ENCODE measurements at regions not wholly inside any gene's neighbourhood (a gene's known extent, or its start where the extent isn't known, plus 50 kb on each side); places are given as distances from the start of the nearest gene placed in this dataset.
"Not testable (repeated sequence)": the region's sequence is repeated elsewhere in the genome, so short reads cannot be mapped to it uniquely, and the experiment has no call there.

DNA sequence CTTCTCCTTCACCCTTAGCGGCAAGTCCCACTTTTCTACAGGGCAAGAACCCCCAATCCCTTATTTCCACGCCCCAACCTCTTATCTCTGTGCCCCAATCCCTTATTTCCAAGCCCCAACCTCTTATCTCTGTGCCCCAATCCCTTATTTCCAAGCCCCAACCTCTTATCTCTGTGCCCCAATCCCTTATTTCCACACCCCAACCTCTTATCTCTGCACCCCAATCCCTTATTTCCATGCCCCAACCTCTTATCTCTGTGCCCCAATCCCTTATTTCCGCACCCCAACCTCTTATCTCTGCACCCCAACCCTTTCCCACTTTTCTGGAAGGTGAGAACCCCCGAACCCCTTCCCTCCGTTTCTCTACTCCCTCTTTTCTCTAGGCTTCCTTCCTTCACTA lies 116.1 kb upstream of the GJE1 start:
- H3K36me3 ChIP-seq (ENCODE audit: low read length); H3K27me3 ChIP-seq (ENCODE audit: low read length); H3K9ac ChIP-seq (ENCODE audit: low read length); H3K9me3 ChIP-seq (ENCODE audit: insufficient read depth, low read length); H2AFZ ChIP-seq (ENCODE audit: low read depth, low read length, severe bottlenecking); H3K4me3 ChIP-seq (ENCODE audit: insufficient read depth, low read length, poor library complexity, severe bottlenecking); H3K79me2 ChIP-seq (ENCODE audit: insufficient read depth, low read length); H3K4me2 ChIP-seq (ENCODE audit: low read depth, low read length, poor library complexity, severe bottlenecking); H3K27ac ChIP-seq (ENCODE audit: low read depth, low read length); H4K20me1 ChIP-seq (ENCODE audit: low read depth, low read length); H3F3A ChIP-seq (ENCODE audit: insufficient read depth); H3K9me2 ChIP-seq (replicated peaks; ENCODE audit: insufficient read depth, low read length): not testable (repeated sequence)

GRCh38 chr6:142015463-142015862 lies 117.3 kb upstream of the GJE1 start:
- not testable (repeated sequence) for H3K79me2 ChIP-seq (ENCODE audit: insufficient read depth, low read length); H3F3A ChIP-seq (ENCODE audit: insufficient read depth); H3K4me3 ChIP-seq (ENCODE audit: insufficient read depth, low read length, poor library complexity, severe bottlenecking); H3K36me3 ChIP-seq (ENCODE audit: low read length); H3K9me2 ChIP-seq (replicated peaks; ENCODE audit: insufficient read depth, low read length); H3K9me3 ChIP-seq (ENCODE audit: insufficient read depth, low read length); H3K27ac ChIP-seq (ENCODE audit: low read depth, low read length); H2AFZ ChIP-seq (ENCODE audit: low read depth, low read length, severe bottlenecking); H4K20me1 ChIP-seq (ENCODE audit: low read depth, low read length); H3K27me3 ChIP-seq (ENCODE audit: low read length); H3K9ac ChIP-seq (ENCODE audit: low read length); H3K4me2 ChIP-seq (ENCODE audit: low read depth, low read length, poor library complexity, severe bottlenecking)

- Histone ChIP-seq H4K20me1 (ENCODE audit: low read depth, low read length) (no peaks in the 10 kb centered on the region), H3K4me3 (ENCODE audit: insufficient read depth, low read length, poor library complexity, severe bottlenecking) (no peak overlapping the region), H3K9me3 (ENCODE audit: insufficient read depth, low read length) (no peaks in the 10 kb centered on the region), H3K79me2 (ENCODE audit: insufficient read depth, low read length) (no peaks in the 10 kb centered on the region), H3K4me2 (ENCODE audit: low read depth, low read length, poor library complexity, severe bottlenecking) (no peak overlapping the region), H3K27ac (ENCODE audit: low read depth, low read length) (no peak overlapping the region), H3K9me2 (replicated peaks; ENCODE audit: insufficient read depth, low read length) (no peaks in the 10 kb centered on the region), H2AFZ (ENCODE audit: low read depth, low read length, severe bottlenecking) (no peak overlapping the region), H3K27me3 (ENCODE audit: low read length) (no peaks in the 10 kb centered on the region), H3F3A (ENCODE audit: insufficient read depth) (no peaks in the 10 kb centered on the region), H3K36me3 (ENCODE audit: low read length) (no peaks in the 10 kb centered on the region), H3K9ac (ENCODE audit: low read length) (no peak overlapping the region)
- TF ChIP-seq, protein P1, sequence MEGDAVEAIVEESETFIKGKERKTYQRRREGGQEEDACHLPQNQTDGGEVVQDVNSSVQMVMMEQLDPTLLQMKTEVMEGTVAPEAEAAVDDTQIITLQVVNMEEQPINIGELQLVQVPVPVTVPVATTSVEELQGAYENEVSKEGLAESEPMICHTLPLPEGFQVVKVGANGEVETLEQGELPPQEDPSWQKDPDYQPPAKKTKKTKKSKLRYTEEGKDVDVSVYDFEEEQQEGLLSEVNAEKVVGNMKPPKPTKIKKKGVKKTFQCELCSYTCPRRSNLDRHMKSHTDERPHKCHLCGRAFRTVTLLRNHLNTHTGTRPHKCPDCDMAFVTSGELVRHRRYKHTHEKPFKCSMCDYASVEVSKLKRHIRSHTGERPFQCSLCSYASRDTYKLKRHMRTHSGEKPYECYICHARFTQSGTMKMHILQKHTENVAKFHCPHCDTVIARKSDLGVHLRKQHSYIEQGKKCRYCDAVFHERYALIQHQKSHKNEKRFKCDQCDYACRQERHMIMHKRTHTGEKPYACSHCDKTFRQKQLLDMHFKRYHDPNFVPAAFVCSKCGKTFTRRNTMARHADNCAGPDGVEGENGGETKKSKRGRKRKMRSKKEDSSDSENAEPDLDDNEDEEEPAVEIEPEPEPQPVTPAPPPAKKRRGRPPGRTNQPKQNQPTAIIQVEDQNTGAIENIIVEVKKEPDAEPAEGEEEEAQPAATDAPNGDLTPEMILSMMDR (IDR thresholded peaks at IDR 0.05; ENCODE audit: insufficient read depth, low read length, poor library complexity, severe bottlenecking) = no peak
These were observed 117.7 kb upstream of the GJE1 start for GRCh38 chr6:142015011-142015410.

- H3K4me3 ChIP-seq (ENCODE audit: insufficient read depth, low read length, poor library complexity, severe bottlenecking) = no peak overlapping the region
- H2AFZ ChIP-seq (ENCODE audit: low read depth, low read length, severe bottlenecking) = no peak overlapping the region
- H3K36me3 ChIP-seq (ENCODE audit: low read length) = no peaks in the 10 kb centered on the region
- H3K9me3 ChIP-seq (ENCODE audit: insufficient read depth, low read length) = no peaks in the 10 kb centered on the region
- no peaks in the 10 kb centered on the region for H3K27me3 ChIP-seq (ENCODE audit: low read length)
- H4K20me1 ChIP-seq (ENCODE audit: low read depth, low read length) = no peaks in the 10 kb centered on the region
- no peak overlapping the region for H3K4me2 ChIP-seq (ENCODE audit: low read depth, low read length, poor library complexity, severe bottlenecking)
- no peaks in the 10 kb centered on the region for H3F3A ChIP-seq (ENCODE audit: insufficient read depth)
- H3K9me2 ChIP-seq (replicated peaks; ENCODE audit: insufficient read depth, low read length) = no peaks in the 10 kb centered on the region
- H3K27ac ChIP-seq (ENCODE audit: low read depth, low read length) = no peak overlapping the region
- H3K9ac ChIP-seq (ENCODE audit: low read length) = no peak overlapping the region
- no peak for TF ChIP-seq EZH2phosphoT487 (conservative IDR thresholded peaks at IDR 0.05; ENCODE audit: low read length)
- TF ChIP-seq, protein P1 (IDR thresholded peaks at IDR 0.05; ENCODE audit: insufficient read depth, low read length, poor library complexity, severe bottlenecking) = no peak
- H3K79me2 ChIP-seq (ENCODE audit: insufficient read depth, low read length) = no peaks in the 10 kb centered on the region
These were observed 118.2 kb upstream of the GJE1 start for GRCh38 chr6:142014515-142014914.
